OCI-LY1 (cell line): ENCODE measurements at regions not wholly inside any gene's neighbourhood (a gene's known extent, or its start where the extent isn't known, plus 50 kb on each side); places are given as distances from the start of the nearest gene placed in this dataset.

Experiments
- EZH2 ChIP-seq: fragments of 200-600 bp; sonication (generic), shearing (Covaris generic); IDR thresholded peaks from 2 replicates; pipeline ENCODE4 v1.8.0; 2017; ENCODE audit warnings: borderline replicate concordance, mixed run types, mild to moderate bottlenecking, antibody characterized with exemption, low read length, moderate library complexity, mixed read lengths
- TF ChIP-seq, protein P1 (sequence below): fragments of 200-600 bp; sonication (generic), shearing (Covaris generic); IDR thresholded peaks from 2 replicates; pipeline ENCODE4 v1.5.1; 2017; ENCODE audit warnings: mild to moderate bottlenecking, antibody characterized with exemption, low read length, moderate library complexity, mixed read lengths

DNA sequence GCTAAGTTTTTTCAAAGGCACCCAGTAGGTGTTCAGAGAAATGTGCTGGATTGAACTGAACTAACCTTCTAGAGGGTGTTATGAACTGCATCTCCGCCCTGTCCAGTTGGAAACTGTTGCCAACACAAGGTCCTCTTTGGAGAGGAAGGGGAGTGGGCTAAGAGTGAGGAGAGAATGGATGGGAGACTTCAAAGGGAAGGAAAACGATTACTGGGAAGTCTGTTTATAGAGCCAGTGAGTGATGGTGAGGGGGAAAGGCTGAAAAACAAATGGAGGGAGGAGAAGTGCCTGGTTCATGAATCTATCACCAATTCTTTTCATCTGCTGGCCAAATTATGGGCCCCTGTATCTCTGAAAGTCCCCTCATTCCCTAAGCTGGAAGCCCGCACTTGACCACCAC, 86.0 kb upstream of the TBX5 start:
- TF ChIP-seq, protein P1, sequence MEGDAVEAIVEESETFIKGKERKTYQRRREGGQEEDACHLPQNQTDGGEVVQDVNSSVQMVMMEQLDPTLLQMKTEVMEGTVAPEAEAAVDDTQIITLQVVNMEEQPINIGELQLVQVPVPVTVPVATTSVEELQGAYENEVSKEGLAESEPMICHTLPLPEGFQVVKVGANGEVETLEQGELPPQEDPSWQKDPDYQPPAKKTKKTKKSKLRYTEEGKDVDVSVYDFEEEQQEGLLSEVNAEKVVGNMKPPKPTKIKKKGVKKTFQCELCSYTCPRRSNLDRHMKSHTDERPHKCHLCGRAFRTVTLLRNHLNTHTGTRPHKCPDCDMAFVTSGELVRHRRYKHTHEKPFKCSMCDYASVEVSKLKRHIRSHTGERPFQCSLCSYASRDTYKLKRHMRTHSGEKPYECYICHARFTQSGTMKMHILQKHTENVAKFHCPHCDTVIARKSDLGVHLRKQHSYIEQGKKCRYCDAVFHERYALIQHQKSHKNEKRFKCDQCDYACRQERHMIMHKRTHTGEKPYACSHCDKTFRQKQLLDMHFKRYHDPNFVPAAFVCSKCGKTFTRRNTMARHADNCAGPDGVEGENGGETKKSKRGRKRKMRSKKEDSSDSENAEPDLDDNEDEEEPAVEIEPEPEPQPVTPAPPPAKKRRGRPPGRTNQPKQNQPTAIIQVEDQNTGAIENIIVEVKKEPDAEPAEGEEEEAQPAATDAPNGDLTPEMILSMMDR, result no peak
- TF ChIP-seq EZH2, result no peak
